IMR-90 (cell line): ENCODE measurements at regions not wholly inside any gene's neighbourhood (a gene's known extent, or its start where the extent isn't known, plus 50 kb on each side); places are given as distances from the start of the nearest gene placed in this dataset.

Experiments
- ATAC-seq: fragments of 200-7000 bp; cut with Tn5 transposase; 2 replicates; pipeline ENCODE4 v1.9.1; 2020; ENCODE audit warnings: low read depth, mild to moderate bottlenecking, moderate library complexity
- BruUV-seq: library from RNA; stranded (reverse); fragments of 400-500 nt; replicated peaks from 2 replicates; lab custom pipeline; 2021; lab: Mats Ljungman, UMichigan
- CTCF ChIA-PET: fragments of 300-600 bp; formaldehyde crosslinking; extraction: SDS; loops from one replicate; lab custom pipeline; 2021; ENCODE audit warnings: antibody characterized with exemption; lab: Yijun Ruan, JAX
- POLR2A ChIA-PET: fragments of 300-600 bp; sonication (Branson Sonifier 250); formaldehyde crosslinking; loops from one replicate; lab custom pipeline; 2022; ENCODE audit warnings: antibody characterized with exemption; ENCODE audit not compliant: unreplicated experiment; lab: Charles Lee
- DNase-seq: peaks from one replicate; pipeline ENCODE4 v3.0.0; 2013
- H2AFZ ChIP-seq: replicated peaks from 2 replicates; pipeline ENCODE3; 2013; ENCODE audit warnings: low read length, mild to moderate bottlenecking; ENCODE audit not compliant: poor library complexity
- H2AK5ac ChIP-seq: 2 replicates; pipeline ENCODE4 v1.6.1; 2013; ENCODE audit warnings: low read depth, low read length, inconsistent platforms
- H2AK9ac ChIP-seq: replicated peaks from 2 replicates; pipeline ENCODE3; 2013; ENCODE audit warnings: mild to moderate bottlenecking, low read depth, low read length, moderate library complexity; ENCODE audit not compliant: poor library complexity
- H2BK120ac ChIP-seq: 2 replicates; pipeline ENCODE4 v1.6.1; 2013; ENCODE audit warnings: low read depth, low read length, inconsistent platforms
- H2BK15ac ChIP-seq: 3 replicates; pipeline ENCODE4 v1.6.1; 2013; ENCODE audit warnings: low read depth, low read length, inconsistent platforms
- H2BK20ac ChIP-seq: 2 replicates; pipeline ENCODE4 v1.6.1; 2013; ENCODE audit warnings: low read depth, mild to moderate bottlenecking, inconsistent platforms, low read length, moderate library complexity
- H2BK5ac ChIP-seq: 2 replicates; pipeline ENCODE4 v1.6.1; 2013; ENCODE audit warnings: mild to moderate bottlenecking, low read depth, low read length, inconsistent platforms; ENCODE audit not compliant: poor library complexity, severe bottlenecking
- H3K14ac ChIP-seq: replicated peaks from 2 replicates; pipeline ENCODE4 v1.6.1; 2013; ENCODE audit warnings: low read depth, low read length, inconsistent platforms
- H3K18ac ChIP-seq: 2 replicates; pipeline ENCODE4 v1.6.1; 2013; ENCODE audit warnings: low read depth, low read length, control low read depth
- H3K23ac ChIP-seq: 2 replicates; pipeline ENCODE4 v1.6.1; 2013; ENCODE audit warnings: low read depth, low read length, inconsistent platforms
- H3K27ac ChIP-seq: 2 replicates; pipeline ENCODE4 v1.5.1; 2013; ENCODE audit warnings: mild to moderate bottlenecking, control low read depth, low read length; ENCODE audit not compliant: insufficient read depth
- H3K27me3 ChIP-seq: 2 replicates; pipeline ENCODE4 v1.6.1; 2013; ENCODE audit warnings: low read length; ENCODE audit not compliant: control insufficient read depth, insufficient read depth
- H3K36me3 ChIP-seq: 2 replicates; pipeline ENCODE4 v1.6.1; 2013; ENCODE audit warnings: low read length, mixed read lengths; ENCODE audit not compliant: control insufficient read depth, insufficient read depth
- H3K4ac ChIP-seq: 2 replicates; pipeline ENCODE4 v1.6.1; 2013; ENCODE audit warnings: low read depth, low read length, inconsistent platforms
- H3K4me1 ChIP-seq: 2 replicates; pipeline ENCODE4 v1.6.1; 2013; ENCODE audit warnings: low read length, mixed read lengths; ENCODE audit not compliant: control insufficient read depth, insufficient read depth
- H3K4me2 ChIP-seq: 2 replicates; pipeline ENCODE4 v1.6.1; 2013; ENCODE audit warnings: low read depth, mild to moderate bottlenecking, control low read depth, low read length, moderate library complexity
- H3K4me3 ChIP-seq: 2 replicates; pipeline ENCODE4 v1.5.1; 2013; ENCODE audit warnings: low read depth, mild to moderate bottlenecking, control low read depth, low read length, moderate library complexity; ENCODE audit not compliant: insufficient read depth
- H3K56ac ChIP-seq: 2 replicates; pipeline ENCODE4 v1.6.1; 2013; ENCODE audit warnings: low read length, inconsistent platforms; ENCODE audit not compliant: insufficient read depth; ENCODE audit errors: extremely low read depth
- H3K79me1 ChIP-seq, 2 experiments: 2 replicates each; pipeline ENCODE4 v1.6.1; 2013; ENCODE audit warnings: low read length in 2 of 2, inconsistent platforms in 1 of 2, low read depth in 1 of 2
- H3K9ac ChIP-seq: 2 replicates; pipeline ENCODE4 v1.6.1; 2013; ENCODE audit warnings: low read depth, low read length, control low read depth
- H3K9me1 ChIP-seq: 2 replicates; pipeline ENCODE4 v1.6.1; 2013; ENCODE audit warnings: low read length, inconsistent platforms; ENCODE audit not compliant: insufficient read depth
- H3K9me3 ChIP-seq: 2 replicates; pipeline ENCODE4 v1.6.1; 2013; ENCODE audit warnings: low read length; ENCODE audit not compliant: control insufficient read depth, insufficient read depth
- H4K20me1 ChIP-seq: 2 replicates; pipeline ENCODE4 v1.6.1; 2013; ENCODE audit warnings: low read length, inconsistent platforms; ENCODE audit not compliant: insufficient read depth
- H4K5ac ChIP-seq: 2 replicates; pipeline ENCODE4 v1.6.1; 2013; ENCODE audit warnings: mild to moderate bottlenecking, low read depth, low read length, control low read depth
- H4K8ac ChIP-seq, 2 experiments: 2 replicates each; pipeline ENCODE4 v1.6.1; 2013; ENCODE audit warnings: low read depth in 2 of 2, low read length in 2 of 2, control low read depth in 1 of 2, inconsistent platforms in 1 of 2
- H4K91ac ChIP-seq: 2 replicates; pipeline ENCODE4 v1.6.1; 2013; ENCODE audit warnings: low read depth, low read length, inconsistent platforms; ENCODE audit not compliant: insufficient read depth
- BHLHE40 ChIP-seq: fragments of 150-350 bp; IDR thresholded peaks from 2 replicates; pipeline ENCODE4 v1.6.1; 2016; ENCODE audit warnings: mild to moderate bottlenecking, low read depth, low read length
- CHD1 ChIP-seq: IDR thresholded peaks from 2 replicates; pipeline ENCODE4 v1.6.1; 2012; ENCODE audit warnings: low read depth, low read length, improper control_type of control experiment
- CTCF ChIP-seq: conservative IDR thresholded peaks from 2 replicates; pipeline ENCODE4 v1.5.1; 2012; ENCODE audit warnings: mild to moderate bottlenecking, low read depth, low read length, improper control_type of control experiment
- ELK1 ChIP-seq: fragments of 150-350 bp; IDR thresholded peaks from 2 replicates; pipeline ENCODE4 v1.6.1; 2016; ENCODE audit warnings: low read depth, mild to moderate bottlenecking, low read length, moderate library complexity, borderline replicate concordance
- FOS ChIP-seq: fragments of 150-350 bp; IDR thresholded peaks from 2 replicates; pipeline ENCODE4 v1.6.1; 2016; ENCODE audit warnings: low read depth, low read length
- MAFK ChIP-seq: IDR thresholded peaks from 2 replicates; pipeline ENCODE4 v1.6.1; 2012; ENCODE audit warnings: low read depth, low read length, improper control_type of control experiment
- MAZ ChIP-seq: IDR thresholded peaks from 2 replicates; pipeline ENCODE4 v1.6.1; 2012; ENCODE audit warnings: low read depth, mild to moderate bottlenecking, low read length, improper control_type of control experiment, moderate library complexity, borderline replicate concordance
- NFE2L2 ChIP-seq: fragments of 150-350 bp; IDR thresholded peaks from 2 replicates; pipeline ENCODE4 v1.6.1; 2016; ENCODE audit warnings: low read depth, mild to moderate bottlenecking, low read length
- POLR2A ChIP-seq: IDR thresholded peaks from 2 replicates; pipeline ENCODE4 v1.6.1; 2012; ENCODE audit warnings: mild to moderate bottlenecking, low read depth, low read length
- RAD21 ChIP-seq: IDR thresholded peaks from 2 replicates; pipeline ENCODE4 v1.6.1; 2012; ENCODE audit warnings: low read length, improper control_type of control experiment
- RCOR1 ChIP-seq: IDR thresholded peaks from 2 replicates; pipeline ENCODE4 v1.6.1; 2012; ENCODE audit warnings: mild to moderate bottlenecking, low read length, improper control_type of control experiment; ENCODE audit not compliant: insufficient replicate concordance
- RFX5 ChIP-seq: IDR thresholded peaks from 2 replicates; pipeline ENCODE4 v1.8.0; 2012; ENCODE audit warnings: low read depth, mild to moderate bottlenecking, low read length, moderate library complexity
- SMC3 ChIP-seq: fragments of 150-350 bp; IDR thresholded peaks from 2 replicates; pipeline ENCODE4 v1.6.1; 2016; ENCODE audit warnings: low read depth, mild to moderate bottlenecking, antibody characterized with exemption, low read length, moderate library complexity
- USF2 ChIP-seq: fragments of 150-350 bp; IDR thresholded peaks from 2 replicates; pipeline ENCODE4 v1.6.1; 2017; ENCODE audit warnings: mild to moderate bottlenecking, antibody characterized with exemption, low read length, low read depth
- WGBS, 2 experiments: methylation state at CpG; one replicate each; pipeline versions ENCODE4 v1.1.5 to v1.1.7; 2013; ENCODE audit warnings: missing lambda C conversion rate in 2 of 2; ENCODE audit not compliant: insufficient read length in 1 of 2; ENCODE audit errors: extremely low coverage in 2 of 2; 5-methylcytosine and 5-hydroxymethylcytosine counted together
- dilution Hi-C: fragments of 300-500 bp; cut with HindIII; formaldehyde crosslinking; loops from one replicate; pipeline ENCODE4 v1.14.3; 2018; ENCODE audit warnings: low sequenced_read_pairs; ENCODE audit not compliant: unreplicated experiment
- in situ Hi-C: fragments of 300-500 bp; cut with MboI; formaldehyde crosslinking; loops from 3 replicates; pipeline ENCODE4 v1.14.3; 2019; ENCODE audit warnings: low sequenced_read_pairs, inconsistent platforms, mixed read lengths
- intact Hi-C: fragments of 100-400 bp; cut with micrococcal nuclease; formaldehyde crosslinking; loops from 2 replicates; pipeline ENCODE4 v1.10.0; 2022

DNA sequence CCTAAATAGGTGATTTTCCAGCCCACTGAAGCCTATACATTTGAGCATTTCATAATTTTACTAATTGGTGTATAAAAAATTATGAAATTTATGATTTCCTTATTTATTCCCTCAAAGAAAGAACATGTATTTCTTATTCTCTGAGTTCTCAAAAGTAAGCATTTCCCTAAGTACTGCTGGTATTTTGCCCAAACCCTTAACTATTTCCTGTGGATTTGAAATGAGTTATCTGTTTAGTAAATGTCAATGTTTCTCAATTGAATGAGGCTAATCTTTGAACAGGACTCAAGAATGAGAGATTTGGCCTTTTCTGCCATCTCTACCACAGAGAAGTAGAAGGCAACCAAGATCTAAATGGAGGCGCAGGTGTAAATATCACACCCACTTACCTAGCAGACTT is 751.7 kb downstream of the TLE1 start:
- H2BK120ac ChIP-seq, result no peak overlapping the region
- H2BK5ac ChIP-seq, result no peak overlapping the region
- no peak for TF ChIP-seq RAD21
- no peak for TF ChIP-seq RCOR1
- TF ChIP-seq MAFK, result no peak
- no peak for TF ChIP-seq ELK1
- TF ChIP-seq RFX5, result no peak
- no peak for TF ChIP-seq POLR2A
- no peak for TF ChIP-seq NFE2L2
- no peak for TF ChIP-seq CHD1
- no peak for TF ChIP-seq FOS
- no peak for TF ChIP-seq SMC3
- no peak for TF ChIP-seq CTCF
- no peak for TF ChIP-seq MAZ
- no peak for TF ChIP-seq USF2
- TF ChIP-seq BHLHE40, result no peak
- H3K27me3 ChIP-seq, result no peaks in the 10 kb centered on the region
- H2AFZ ChIP-seq, result no peak overlapping the region
- BruUV-seq, result no TSS peak
- H4K91ac ChIP-seq, result no peak overlapping the region
- H3K14ac ChIP-seq, result no peak overlapping the region
- no peak overlapping the region for H2BK20ac ChIP-seq
- H3K27ac ChIP-seq, result no peak overlapping the region
- H4K5ac ChIP-seq, result no peak overlapping the region
- H3K18ac ChIP-seq, result no peak overlapping the region
- no peak overlapping the region for H3K4me2 ChIP-seq
- no peaks in the 10 kb centered on the region for H3K36me3 ChIP-seq
- in situ Hi-C loops (no loop called here), dilution Hi-C loops (no loop called here), intact Hi-C loops (no loop called here)
- no peak overlapping the region for H3K4me3 ChIP-seq
- no peak overlapping the region for H2AK9ac ChIP-seq
- no peak overlapping the region for H2BK15ac ChIP-seq
- CTCF ChIA-PET, result no interaction called here
- H3K9me3 ChIP-seq, result no peaks in the 10 kb centered on the region
- H3K9me1 ChIP-seq, result no peaks in the 10 kb centered on the region
- H3K4me1 ChIP-seq, result no peaks in the 10 kb centered on the region
- no CpG with 5 or more reads among the region's 1 CpG for WGBS, 2 experiments
- no peaks in the 10 kb centered on the region for H3K79me1 ChIP-seq
- no peak overlapping the region for H3K23ac ChIP-seq
- H2AK5ac ChIP-seq, result no peak overlapping the region
- H4K8ac ChIP-seq, result no peak overlapping the region
- no peak for ATAC-seq
- no peak overlapping the region for H3K9ac ChIP-seq
- H4K20me1 ChIP-seq, result no peaks in the 10 kb centered on the region
- POLR2A ChIA-PET, result no interaction called here
- H3K4ac ChIP-seq, result no peak overlapping the region
- no peak overlapping the region for H3K56ac ChIP-seq
- DNase-seq, result no peak
